Mesendoderm (in vitro differentiated cells): ENCODE measurements at regions not wholly inside any gene's neighbourhood (a gene's known extent, or its start where the extent isn't known, plus 50 kb on each side); places are given as distances from the start of the nearest gene placed in this dataset.

Experiments
- DNase-seq: peaks from one replicate; pipeline ENCODE4 v3.0.0; 2013
- H2AK5ac ChIP-seq: 2 replicates; pipeline ENCODE4 v1.6.1; 2013; ENCODE audit warnings: low read length, inconsistent platforms
- H2BK120ac ChIP-seq: 2 replicates; pipeline ENCODE4 v1.6.1; 2013; ENCODE audit warnings: low read depth, mild to moderate bottlenecking, low read length, moderate library complexity, mixed read lengths
- H2BK15ac ChIP-seq: replicated peaks from 2 replicates; pipeline ENCODE4 v1.6.1; 2013; ENCODE audit warnings: low read depth, mild to moderate bottlenecking, moderate library complexity
- H2BK5ac ChIP-seq: 2 replicates; pipeline ENCODE4 v1.6.1; 2013; ENCODE audit warnings: low read length, inconsistent platforms
- H3K18ac ChIP-seq: 2 replicates; pipeline ENCODE4 v1.6.1; 2013; ENCODE audit warnings: mild to moderate bottlenecking, low read length, mixed read lengths
- H3K23ac ChIP-seq: one replicate; pipeline ENCODE4 v1.6.1; 2013; ENCODE audit warnings: low read length
- H3K27ac ChIP-seq: 2 replicates; pipeline ENCODE4 v1.5.1; 2013; ENCODE audit warnings: low read depth, mild to moderate bottlenecking, inconsistent platforms, low read length, moderate library complexity
- H3K27me3 ChIP-seq: 2 replicates; pipeline ENCODE4 v1.6.1; 2013; ENCODE audit warnings: low read length, control low read depth, mild to moderate bottlenecking, inconsistent platforms; ENCODE audit not compliant: insufficient read depth, poor library complexity
- H3K36me3 ChIP-seq: 2 replicates; pipeline ENCODE4 v1.6.1; 2013; ENCODE audit warnings: low read length, inconsistent platforms; ENCODE audit not compliant: control insufficient read depth, insufficient read depth
- H3K4ac ChIP-seq: one replicate; pipeline ENCODE4 v1.6.1; 2013; ENCODE audit warnings: low read depth, mild to moderate bottlenecking, low read length, moderate library complexity
- H3K4me1 ChIP-seq: 2 replicates; pipeline ENCODE4 v1.6.1; 2013; ENCODE audit warnings: low read depth, low read length, inconsistent platforms; ENCODE audit not compliant: control insufficient read depth
- H3K4me2 ChIP-seq: 2 replicates; pipeline ENCODE4 v1.6.1; 2013; ENCODE audit warnings: low read length
- H3K4me3 ChIP-seq: 2 replicates; pipeline ENCODE4 v1.5.1; 2013; ENCODE audit warnings: mild to moderate bottlenecking, low read length
- H3K56ac ChIP-seq: one replicate; pipeline ENCODE4 v1.6.1; 2013; ENCODE audit warnings: low read length
- H3K79me1 ChIP-seq: 2 replicates; pipeline ENCODE4 v1.6.1; 2013; ENCODE audit warnings: low read length, inconsistent platforms
- H3K79me2 ChIP-seq: 2 replicates; pipeline ENCODE4 v1.6.1; 2013; ENCODE audit warnings: mild to moderate bottlenecking, low read length; ENCODE audit not compliant: control insufficient read depth, insufficient read depth
- H3K9ac ChIP-seq: 2 replicates; pipeline ENCODE4 v1.6.1; 2013; ENCODE audit warnings: low read length, inconsistent platforms
- H4K5ac ChIP-seq: one replicate; pipeline ENCODE4 v1.6.1; 2013; ENCODE audit warnings: low read length
- H4K8ac ChIP-seq: one replicate; pipeline ENCODE4 v1.6.1; 2013; ENCODE audit warnings: low read depth, mild to moderate bottlenecking, control low read depth, low read length, moderate library complexity
- WGBS: extraction: QIAGEN DNeasy Blood & Tissue Kit; methylation state at CpG from one replicate; pipeline ENCODE4 v1.1.7; 2013; ENCODE audit warnings: low lambda C conversion rate, missing lambda C conversion rate; ENCODE audit not compliant: insufficient coverage; ENCODE audit errors: extremely low coverage; 5-methylcytosine and 5-hydroxymethylcytosine counted together

GRCh38 chr1:112255080-112255479 is 140.9 kb upstream of the CTTNBP2NL start:
- Histone ChIP-seq H2BK15ac (no peak overlapping the region), H4K8ac (no peak overlapping the region), H2BK5ac (no peak overlapping the region), H3K4ac (no peak overlapping the region), H2BK120ac (no peak overlapping the region), H3K18ac (no peak overlapping the region), H4K5ac (no peak overlapping the region), H3K27ac (no peak overlapping the region), H3K4me2 (no peak overlapping the region), H3K9ac (no peak overlapping the region), H3K23ac (no peak overlapping the region), H3K36me3 (no peaks in the 10 kb centered on the region), H3K56ac (no peak overlapping the region), H3K4me3 (no peak overlapping the region), H2AK5ac (no peak overlapping the region), H3K79me1 (no peaks in the 10 kb centered on the region), H3K4me1 (no peaks in the 10 kb centered on the region), H3K79me2 (no peaks in the 10 kb centered on the region), H3K27me3 (no peaks in the 10 kb centered on the region)
- no peak for DNase-seq
- WGBS, result no CpG with 5 or more reads among the region's 1 CpG

- H4K8ac ChIP-seq, result no peak overlapping the region
- no peak overlapping the region for H2BK5ac ChIP-seq
- H2BK15ac ChIP-seq, result no peak overlapping the region
- no peaks in the 10 kb centered on the region for H3K36me3 ChIP-seq
- H3K4me2 ChIP-seq, result no peak overlapping the region
- H2BK120ac ChIP-seq, result no peak overlapping the region
- no peak overlapping the region for H3K4ac ChIP-seq
- WGBS, result no CpG with 5 or more reads among the region's 1 CpG
- H3K27me3 ChIP-seq, result no peaks in the 10 kb centered on the region
- no peak overlapping the region for H3K56ac ChIP-seq
- H3K4me1 ChIP-seq, result no peaks in the 10 kb centered on the region
- H3K18ac ChIP-seq, result no peak overlapping the region
- H3K9ac ChIP-seq, result no peak overlapping the region
- no peak overlapping the region for H2AK5ac ChIP-seq
- DNase-seq, result no peak
- H3K27ac ChIP-seq, result no peak overlapping the region
- no peaks in the 10 kb centered on the region for H3K79me1 ChIP-seq
- no peak overlapping the region for H3K23ac ChIP-seq
- no peaks in the 10 kb centered on the region for H3K79me2 ChIP-seq
- H3K4me3 ChIP-seq, result no peak overlapping the region
- H4K5ac ChIP-seq, result no peak overlapping the region
These were observed 139.6 kb upstream of the CTTNBP2NL start for GRCh38 chr1:112256411-112256810.

GRCh38 chr1:112257043-112257835 is 138.8 kb upstream of the CTTNBP2NL start:
- no peaks in the 10 kb centered on the region for H3K79me1 ChIP-seq
- H3K18ac ChIP-seq, result no peak overlapping the region
- no peak overlapping the region for H3K9ac ChIP-seq
- H3K4ac ChIP-seq, result no peak overlapping the region
- H3K4me1 ChIP-seq, result no peaks in the 10 kb centered on the region
- H3K79me2 ChIP-seq, result no peaks in the 10 kb centered on the region
- DNase-seq, result no peak
- WGBS, result no CpG with 5 or more reads among the region's 7 CpGs
- H3K56ac ChIP-seq, result no peak overlapping the region
- H3K4me2 ChIP-seq, result no peak overlapping the region
- no peak overlapping the region for H2BK120ac ChIP-seq
- H3K27me3 ChIP-seq, result no peaks in the 10 kb centered on the region
- H4K8ac ChIP-seq, result no peak overlapping the region
- H3K27ac ChIP-seq, result no peak overlapping the region
- no peak overlapping the region for H2BK5ac ChIP-seq
- no peak overlapping the region for H3K4me3 ChIP-seq
- H2AK5ac ChIP-seq, result no peak overlapping the region
- no peak overlapping the region for H4K5ac ChIP-seq
- H3K23ac ChIP-seq, result no peak overlapping the region
- H2BK15ac ChIP-seq, result no peak overlapping the region
- H3K36me3 ChIP-seq, result no peaks in the 10 kb centered on the region

- no peaks in the 10 kb centered on the region for H3K79me2 ChIP-seq
- H3K36me3 ChIP-seq, result no peaks in the 10 kb centered on the region
- H3K4me3 ChIP-seq, result no peak overlapping the region
- no peak overlapping the region for H4K5ac ChIP-seq
- no peak overlapping the region for H3K4me2 ChIP-seq
- no peak overlapping the region for H3K18ac ChIP-seq
- WGBS, result no CpG with 5 or more reads among the region's 1 CpG
- H3K4me1 ChIP-seq, result no peaks in the 10 kb centered on the region
- H3K9ac ChIP-seq, result no peak overlapping the region
- no peak overlapping the region for H3K56ac ChIP-seq
- H3K27me3 ChIP-seq, result no peaks in the 10 kb centered on the region
- H3K4ac ChIP-seq, result no peak overlapping the region
- DNase-seq, result no peak
- H4K8ac ChIP-seq, result no peak overlapping the region
- H2AK5ac ChIP-seq, result no peak overlapping the region
- H3K23ac ChIP-seq, result no peak overlapping the region
- H2BK120ac ChIP-seq, result no peak overlapping the region
- no peak overlapping the region for H3K27ac ChIP-seq
- H3K79me1 ChIP-seq, result no peaks in the 10 kb centered on the region
- H2BK5ac ChIP-seq, result no peak overlapping the region
- H2BK15ac ChIP-seq, result no peak overlapping the region
These were observed 135.3 kb upstream of the CTTNBP2NL start for GRCh38 chr1:112260699-112261098.

GRCh38 chr1:112262316-112262715 is 133.7 kb upstream of the CTTNBP2NL start:
- no peak overlapping the region for H2BK120ac ChIP-seq
- H3K18ac ChIP-seq, result no peak overlapping the region
- no peak overlapping the region for H3K27ac ChIP-seq
- WGBS, result no CpG with 5 or more reads among the region's 2 CpGs
- no peak overlapping the region for H4K5ac ChIP-seq
- H3K56ac ChIP-seq, result no peak overlapping the region
- H3K23ac ChIP-seq, result no peak overlapping the region
- H2AK5ac ChIP-seq, result no peak overlapping the region
- no peak for DNase-seq
- no peak overlapping the region for H3K4me2 ChIP-seq
- no peak overlapping the region for H3K4me3 ChIP-seq
- H3K79me2 ChIP-seq, result no peaks in the 10 kb centered on the region
- H3K4me1 ChIP-seq, result no peaks in the 10 kb centered on the region
- H3K36me3 ChIP-seq, result no peaks in the 10 kb centered on the region
- no peaks in the 10 kb centered on the region for H3K27me3 ChIP-seq
- H2BK5ac ChIP-seq, result no peak overlapping the region
- H2BK15ac ChIP-seq, result no peak overlapping the region
- H3K4ac ChIP-seq, result no peak overlapping the region
- H3K79me1 ChIP-seq, result no peaks in the 10 kb centered on the region
- H4K8ac ChIP-seq, result no peak overlapping the region
- H3K9ac ChIP-seq, result no peak overlapping the region

- H2BK120ac ChIP-seq, result no peak overlapping the region
- no peak overlapping the region for H3K4me2 ChIP-seq
- no peak overlapping the region for H3K56ac ChIP-seq
- H3K9ac ChIP-seq, result no peak overlapping the region
- no CpG with 5 or more reads among the region's 6 CpGs for WGBS
- no peak overlapping the region for H2BK5ac ChIP-seq
- no peak overlapping the region for H4K5ac ChIP-seq
- no peak overlapping the region for H3K18ac ChIP-seq
- H3K27ac ChIP-seq, result no peak overlapping the region
- no peak overlapping the region for H2AK5ac ChIP-seq
- no peaks in the 10 kb centered on the region for H3K27me3 ChIP-seq
- no peak for DNase-seq
- H2BK15ac ChIP-seq, result no peak overlapping the region
- no peaks in the 10 kb centered on the region for H3K79me1 ChIP-seq
- no peaks in the 10 kb centered on the region for H3K79me2 ChIP-seq
- no peak overlapping the region for H4K8ac ChIP-seq
- no peak overlapping the region for H3K23ac ChIP-seq
- H3K36me3 ChIP-seq, result no peaks in the 10 kb centered on the region
- no peak overlapping the region for H3K4me3 ChIP-seq
- no peak overlapping the region for H3K4ac ChIP-seq
- H3K4me1 ChIP-seq, result no peaks in the 10 kb centered on the region
These were observed 133.0 kb upstream of the CTTNBP2NL start for GRCh38 chr1:112263042-112263441.
